SK-N-SH (cell line): ENCODE measurements at regions not wholly inside any gene's neighbourhood (a gene's known extent, or its start where the extent isn't known, plus 50 kb on each side); places are given as distances from the start of the nearest gene placed in this dataset.
A peak's percentile ranks its signal among the peaks of the same experiment; 100 is the strongest.

Experiments
- CTCF ChIA-PET: fragments of 300-600, 350-600 bp; formaldehyde crosslinking; extraction: SDS; loops from one replicate; lab custom pipeline; 2021; lab: Yijun Ruan, JAX
- POLR2A ChIA-PET: fragments of 350-600 bp; sonication (Branson Sonifier 250); formaldehyde crosslinking; extraction: SDS; loops from one replicate; lab custom pipeline; 2020; ENCODE audit warnings: antibody characterized with exemption, inconsistent platforms; lab: Yijun Ruan, JAX
- DNase-seq: peaks from one replicate; pipeline ENCODE4 v3.0.0; 2012
- H2AFZ ChIP-seq: fragments of 200-600 bp; sonication (generic); 2 replicates; pipeline ENCODE4 v1.8.1; 2016; ENCODE audit warnings: antibody characterized with exemption, mild to moderate bottlenecking, low read depth
- H3F3A ChIP-seq: fragments of 200-600 bp; sonication (generic); replicated peaks from 2 replicates; pipeline ENCODE3; 2016; ENCODE audit warnings: antibody characterized with exemption, mild to moderate bottlenecking; ENCODE audit not compliant: insufficient read depth
- H3K27ac ChIP-seq, 2 experiments: fragments of 200-500 bp in 1 of 2; fragments of 200-600 bp in 1 of 2; sonication (Bioruptor generic) in 1 of 2; sonication (generic), shearing (Covaris generic) in 1 of 2; 2 replicates each; pipeline versions ENCODE4 v1.5.1 to v1.6.1; 2014 to 2016; ENCODE audit warnings: low read depth in 2 of 2, inconsistent platforms in 1 of 2, low read length in 1 of 2, mild to moderate bottlenecking in 1 of 2, mixed read lengths in 1 of 2
- H3K27me3 ChIP-seq: fragments of 200-600 bp; sonication (generic), shearing (Covaris generic); 2 replicates; pipeline ENCODE4 v1.6.1; 2016; ENCODE audit warnings: mixed run types; ENCODE audit not compliant: insufficient read depth
- H3K36me3 ChIP-seq, 2 experiments: fragments of 200-500 bp in 1 of 2; fragments of 200-600 bp in 1 of 2; sonication (Bioruptor generic) in 1 of 2; sonication (generic) in 1 of 2; replicated peaks in 1 of 2; 2 replicates each; pipeline versions ENCODE3 to v1.5.1; 2014 to 2016; ENCODE audit warnings: low read length in 1 of 2, mild to moderate bottlenecking in 1 of 2; ENCODE audit not compliant: insufficient read depth in 2 of 2, control insufficient read depth in 1 of 2
- H3K4me1 ChIP-seq, 2 experiments: fragments of 200-500 bp in 1 of 2; fragments of 200-600 bp in 1 of 2; sonication (Bioruptor generic) in 1 of 2; sonication (generic), shearing (Covaris generic) in 1 of 2; 2 replicates each; pipeline versions ENCODE4 v1.5.1 to v1.6.1; 2014 to 2016; ENCODE audit warnings: low read depth in 1 of 2, low read length in 1 of 2, mixed run types in 1 of 2; ENCODE audit not compliant: insufficient read depth in 2 of 2, control insufficient read depth in 1 of 2
- H3K4me2 ChIP-seq: fragments of 200-600 bp; sonication (generic), shearing (Covaris generic); 2 replicates; pipeline ENCODE4 v1.6.1; 2017; ENCODE audit warnings: mixed run types
- H3K4me3 ChIP-seq, 2 experiments: fragments of 200-500 bp in 1 of 2; fragments of 200-600 bp in 1 of 2; sonication (Bioruptor generic) in 1 of 2; sonication (generic), shearing (Covaris generic) in 1 of 2; 2 replicates each; pipeline versions ENCODE4 v1.5.1 to v1.8.1; 2014 to 2016; ENCODE audit warnings: low read depth in 2 of 2, inconsistent platforms in 1 of 2, low read length in 1 of 2, mild to moderate bottlenecking in 1 of 2, mixed read lengths in 1 of 2, moderate library complexity in 1 of 2
- H3K79me2 ChIP-seq: fragments of 200-600 bp; sonication (generic); 2 replicates; pipeline ENCODE4 v1.8.1; 2017; ENCODE audit warnings: mild to moderate bottlenecking; ENCODE audit not compliant: insufficient read depth
- H3K9ac ChIP-seq: fragments of 200-600 bp; sonication (generic); 2 replicates; pipeline ENCODE4 v1.6.1; 2017; ENCODE audit warnings: mixed run types
- H3K9me2 ChIP-seq: fragments of 200-600 bp; sonication (generic); 2 replicates; pipeline ENCODE4 v1.6.1; 2017; ENCODE audit warnings: mixed run types
- H3K9me3 ChIP-seq: fragments of 200-600 bp; sonication (generic); 2 replicates; pipeline ENCODE4 v1.6.1; 2017; ENCODE audit warnings: mixed run types, mild to moderate bottlenecking, moderate library complexity
- H4K20me1 ChIP-seq: fragments of 200-600 bp; sonication (generic); 2 replicates; pipeline ENCODE4 v1.6.1; 2017; ENCODE audit warnings: mild to moderate bottlenecking, mixed run types; ENCODE audit not compliant: insufficient read depth
- CTCF ChIP-seq: fragments of 200-600 bp; sonication (generic); IDR thresholded peaks from 2 replicates; pipeline ENCODE4 v1.6.1; 2017; ENCODE audit warnings: antibody characterized with exemption, mild to moderate bottlenecking, moderate library complexity
- ELF1 ChIP-seq: IDR thresholded peaks from 2 replicates; pipeline ENCODE4 v1.4.0; 2012
- FOXM1 ChIP-seq: IDR thresholded peaks from 2 replicates; pipeline ENCODE4 v1.4.0; 2012; ENCODE audit warnings: low read depth, mild to moderate bottlenecking
- GABPA ChIP-seq: IDR thresholded peaks from 2 replicates; pipeline ENCODE4 v1.4.0; 2012; ENCODE audit warnings: low read depth, mild to moderate bottlenecking
- GATA2 ChIP-seq: sonication (generic); formaldehyde crosslinking; IDR thresholded peaks from 2 replicates; pipeline ENCODE4 v1.5.0; 2020; ENCODE audit warnings: mild to moderate bottlenecking, missing genetic modification reagents
- JUND ChIP-seq: IDR thresholded peaks from 2 replicates; pipeline ENCODE4 v1.4.0; 2012
- MAX ChIP-seq: IDR thresholded peaks from 2 replicates; pipeline ENCODE4 v1.4.0; 2012; ENCODE audit warnings: low read depth
- MEF2A ChIP-seq: IDR thresholded peaks from 2 replicates; pipeline ENCODE4 v1.4.0; 2012; ENCODE audit warnings: low read depth, borderline replicate concordance
- MXI1 ChIP-seq: IDR thresholded peaks from 2 replicates; pipeline ENCODE4 v1.6.1; 2012; ENCODE audit warnings: mild to moderate bottlenecking, low read depth, low read length, improper control_type of control experiment
- NFIC ChIP-seq: IDR thresholded peaks from 2 replicates; pipeline ENCODE4 v1.4.0; 2012; ENCODE audit warnings: borderline replicate concordance
- POLR2AphosphoS5 ChIP-seq: IDR thresholded peaks from 2 replicates; pipeline ENCODE4 v1.6.1; 2012; ENCODE audit warnings: low read depth, low read length
- RCOR1 ChIP-seq: fragments of 150-350 bp; IDR thresholded peaks from 2 replicates; pipeline ENCODE4 v1.6.1; 2017; ENCODE audit warnings: antibody characterized with exemption, low read length
- RFX5 ChIP-seq: IDR thresholded peaks from 2 replicates; pipeline ENCODE4 v1.6.1; 2012; ENCODE audit warnings: mild to moderate bottlenecking, improper control_type of control experiment, low read length
- SMC3 ChIP-seq: IDR thresholded peaks from 2 replicates; pipeline ENCODE4 v1.6.1; 2012; ENCODE audit warnings: low read depth, low read length, improper control_type of control experiment
- TAF1 ChIP-seq: IDR thresholded peaks from 2 replicates; pipeline ENCODE4 v1.6.1; 2012; ENCODE audit warnings: low read depth, mild to moderate bottlenecking, low read length, moderate library complexity, borderline replicate concordance
- TCF12 ChIP-seq: IDR thresholded peaks from 2 replicates; pipeline ENCODE4 v1.4.0; 2012
- TEAD4 ChIP-seq: IDR thresholded peaks from 2 replicates; pipeline ENCODE4 v1.4.0; 2012; ENCODE audit warnings: mild to moderate bottlenecking, borderline replicate concordance; ENCODE audit not compliant: insufficient read depth
- YY1 ChIP-seq: IDR thresholded peaks from 2 replicates; pipeline ENCODE4 v1.4.0; 2012; ENCODE audit warnings: low read depth, mild to moderate bottlenecking
- ZBTB33 ChIP-seq: IDR thresholded peaks from 2 replicates; pipeline ENCODE4 v1.4.0; 2012; ENCODE audit warnings: low read depth, borderline replicate concordance
- TF ChIP-seq, protein P1 (sequence below): IDR thresholded peaks from 2 replicates; pipeline ENCODE4; 2012

DNA sequence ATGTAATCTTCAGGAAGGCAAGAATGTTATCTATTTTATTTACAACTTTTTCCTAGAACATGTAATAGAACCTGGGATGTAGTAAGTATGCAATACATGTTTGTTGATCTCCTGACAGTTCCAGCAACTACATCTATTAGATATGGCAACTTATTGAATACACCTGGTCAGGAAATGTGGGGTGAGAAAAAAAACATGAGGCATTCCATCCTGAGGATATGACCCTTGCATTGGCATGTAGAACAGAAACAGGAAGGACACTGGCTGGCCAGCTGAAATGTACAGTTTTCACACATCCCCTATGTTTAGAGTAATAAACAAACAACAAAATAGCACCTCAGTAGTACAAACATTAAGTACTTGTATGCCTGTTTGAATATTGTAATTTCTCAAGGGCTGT lies 272.6 kb upstream of the NT5C1B start:
- H3K4me2 ChIP-seq: no peak overlapping the region
- ChIA-PET CTCF (no interaction called here), POLR2A (no interaction called here)
- no peak overlapping the region for H3K9ac ChIP-seq
- DNase-seq: no peak
- H3K27me3 ChIP-seq: no peaks in the 10 kb centered on the region
- H3F3A ChIP-seq: no peaks in the 10 kb centered on the region
- H2AFZ ChIP-seq: no peak overlapping the region
- H3K4me3 ChIP-seq: no peak overlapping the region
- H3K9me2 ChIP-seq: no peaks in the 10 kb centered on the region
- H3K36me3 ChIP-seq: no peaks in the 10 kb centered on the region
- no peak overlapping the region for H3K27ac ChIP-seq
- H3K79me2 ChIP-seq: no peaks in the 10 kb centered on the region
- no peaks in the 10 kb centered on the region for H3K4me1 ChIP-seq
- no peaks in the 10 kb centered on the region for H4K20me1 ChIP-seq
- TF ChIP-seq TAF1: no peak
- TF ChIP-seq FOXM1: no peak
- no peak for TF ChIP-seq RCOR1
- TF ChIP-seq MXI1: no peak
- no peak for TF ChIP-seq GABPA
- no peak for TF ChIP-seq JUND
- H3K9me3 ChIP-seq: no peaks in the 10 kb centered on the region

GRCh38 chr2:18860179-18860578 lies 270.8 kb upstream of the NT5C1B start:
- Histone ChIP-seq H3K9me3 (no peaks in the 10 kb centered on the region), H3K79me2 (no peaks in the 10 kb centered on the region), H3K4me2 (no peak overlapping the region), H3K4me3 (no peak overlapping the region), H3K27me3 (no peaks in the 10 kb centered on the region), H3F3A (no peaks in the 10 kb centered on the region)
- CTCF ChIA-PET: interaction anchor here (0.9 to 1.6 kb wide), 2 partner anchors 15 to 28 kb away, joined by 3 to 4 read pairs; no protein-coding TSS in a partner anchor
- TF ChIP-seq RFX5 (no peak), JUND (no peak), MAX (no peak), FOXM1 (no peak)
- TF ChIP-seq, all 33 proteins: peak for 0
- Histone ChIP-seq H3K9me2 (no peaks in the 10 kb centered on the region), H3K9ac (no peak overlapping the region), H3K27ac (no peak overlapping the region), H3K36me3 (no peaks in the 10 kb centered on the region), H4K20me1 (no peaks in the 10 kb centered on the region), H3K4me1 (no peaks in the 10 kb centered on the region), H2AFZ (no peak overlapping the region)
- DNase-seq: no peak
- POLR2A ChIA-PET: no interaction called here

- Histone ChIP-seq H3K4me2 (no peak overlapping the region), H3K36me3 (no peaks in the 10 kb centered on the region), H3K79me2 (no peaks in the 10 kb centered on the region), H3K4me1 (no peaks in the 10 kb centered on the region), H3K9me3 (no peaks in the 10 kb centered on the region), H3K4me3 (no peak overlapping the region), H3K27me3 (no peaks in the 10 kb centered on the region), H3K27ac (no peak overlapping the region), H3K9ac (no peak overlapping the region), H3F3A (no peaks in the 10 kb centered on the region), H2AFZ (no peak overlapping the region), H4K20me1 (no peaks in the 10 kb centered on the region), H3K9me2 (no peaks in the 10 kb centered on the region)
- POLR2A ChIA-PET: no interaction called here
- DNase-seq: no peak
- CTCF ChIA-PET: no interaction called here
- no peak for TF ChIP-seq TAF1
- TF ChIP-seq TCF12: peak; percentile 83
- TF ChIP-seq POLR2AphosphoS5: no peak
- TF ChIP-seq TEAD4: 0 out of 2 replicates have a peak, but pooled peaks have one; percentile 10
- no peak for TF ChIP-seq GATA2 (CRISPR knock-in tag)
- TF ChIP-seq SMC3: no peak
- TF ChIP-seq, protein P1, sequence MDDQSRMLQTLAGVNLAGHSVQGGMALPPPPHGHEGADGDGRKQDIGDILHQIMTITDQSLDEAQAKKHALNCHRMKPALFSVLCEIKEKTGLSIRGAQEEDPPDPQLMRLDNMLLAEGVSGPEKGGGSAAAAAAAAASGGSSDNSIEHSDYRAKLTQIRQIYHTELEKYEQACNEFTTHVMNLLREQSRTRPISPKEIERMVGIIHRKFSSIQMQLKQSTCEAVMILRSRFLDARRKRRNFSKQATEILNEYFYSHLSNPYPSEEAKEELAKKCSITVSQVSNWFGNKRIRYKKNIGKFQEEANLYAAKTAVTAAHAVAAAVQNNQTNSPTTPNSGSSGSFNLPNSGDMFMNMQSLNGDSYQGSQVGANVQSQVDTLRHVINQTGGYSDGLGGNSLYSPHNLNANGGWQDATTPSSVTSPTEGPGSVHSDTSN: peak; percentile 61
- no peak for TF ChIP-seq YY1
- no peak for TF ChIP-seq CTCF
- no peak for TF ChIP-seq ELF1
- TF ChIP-seq GABPA: no peak
- TF ChIP-seq ZBTB33: no peak
- no peak for TF ChIP-seq MAX
- no peak for TF ChIP-seq MEF2A
- TF ChIP-seq NFIC: no peak
These were observed 267.4 kb upstream of the NT5C1B start for GRCh38 chr2:18856765-18857164.
